Spinal cord (tissue), 9 donors: ENCODE measurements at regions not wholly inside any gene's neighbourhood (a gene's known extent, or its start where the extent isn't known, plus 50 kb on each side); places are given as distances from the start of the nearest gene placed in this dataset.

Source experiments
- DNase-seq, 6 donors: peaks; one replicate each; pipeline versions ENCODE4 v3.0.0 to v3.0.0-alpha.2; 2013 to 2015; ENCODE audit warnings: low spot score in 6 of 6, low read depth in 4 of 6
- H3K27ac ChIP-seq: one replicate; pipeline ENCODE4 v1.5.1; 2013; ENCODE audit warnings: low read depth, low read length, control low read depth
- H3K27me3 ChIP-seq: one replicate; pipeline ENCODE4 v1.6.1; 2013; ENCODE audit warnings: low read length; ENCODE audit not compliant: control insufficient read depth, insufficient read depth
- H3K36me3 ChIP-seq: one replicate; pipeline ENCODE4 v1.6.1; 2013; ENCODE audit warnings: low read length; ENCODE audit not compliant: control insufficient read depth, insufficient read depth
- H3K4me1 ChIP-seq: one replicate; pipeline ENCODE4 v1.6.1; 2013; ENCODE audit warnings: low read length; ENCODE audit not compliant: control insufficient read depth, insufficient read depth
- H3K4me3 ChIP-seq: one replicate; pipeline ENCODE4 v1.5.1; 2013; ENCODE audit warnings: low read depth, low read length, control low read depth
- H3K9me3 ChIP-seq: one replicate; pipeline ENCODE4 v1.6.1; 2013; ENCODE audit warnings: low read length; ENCODE audit not compliant: control insufficient read depth, insufficient read depth
- WGBS: methylation state at CpG from one replicate; pipeline ENCODE4 v1.1.5; 2013; ENCODE audit warnings: missing lambda C conversion rate; ENCODE audit not compliant: insufficient coverage; 5-methylcytosine and 5-hydroxymethylcytosine counted together
- donor health status: healthy.

- Histone ChIP-seq H3K27me3 (no peaks in the 10 kb centered on the region), H3K27ac (no peak overlapping the region), H3K9me3 (no peaks in the 10 kb centered on the region), H3K36me3 (no peaks in the 10 kb centered on the region), H3K4me3 (no peak overlapping the region), H3K4me1 (no peaks in the 10 kb centered on the region)
- DNase-seq: peak in 2 of 6 donors; percentile 36 to 66
- 31% methylated on average over 3 of the region's 3 CpGs for WGBS
Observed at GRCh38 chr2:111694700-111695101, 189.3 kb downstream of the ANAPC1 start.

GRCh38 chr2:111695441-111696007 is 188.5 kb downstream of the ANAPC1 start:
- no peak overlapping the region for H3K27ac ChIP-seq
- DNase-seq: no peak
- 72% methylated on average over 5 of the region's 8 CpGs for WGBS
- H3K4me3 ChIP-seq: no peak overlapping the region
- H3K4me1 ChIP-seq: no peaks in the 10 kb centered on the region
- no peaks in the 10 kb centered on the region for H3K9me3 ChIP-seq
- no peaks in the 10 kb centered on the region for H3K27me3 ChIP-seq
- no peaks in the 10 kb centered on the region for H3K36me3 ChIP-seq

- Histone ChIP-seq H3K4me1 (no peaks in the 10 kb centered on the region), H3K27me3 (no peaks in the 10 kb centered on the region), H3K36me3 (no peaks in the 10 kb centered on the region), H3K9me3 (no peaks in the 10 kb centered on the region), H3K4me3 (no peak overlapping the region), H3K27ac (no peak overlapping the region)
- DNase-seq: no peak
- 98% methylated on average over 3 of the region's 3 CpGs for WGBS
Observed at GRCh38 chr2:111696226-111696625, 187.8 kb downstream of the ANAPC1 start.

- peaks cover 7% of the 10 kb centered on the region for H3K4me1 ChIP-seq
- H3K27ac ChIP-seq: no peak overlapping the region
- no CpG with 5 or more reads among the region's 8 CpGs for WGBS
- no peak overlapping the region for H3K4me3 ChIP-seq
- H3K36me3 ChIP-seq: no peaks in the 10 kb centered on the region
- H3K9me3 ChIP-seq: no peaks in the 10 kb centered on the region
- H3K27me3 ChIP-seq: no peaks in the 10 kb centered on the region
- DNase-seq: no peak
Observed at GRCh38 chr2:111697560-111697959, 186.4 kb downstream of the ANAPC1 start.

- H3K4me3 ChIP-seq: no peak overlapping the region
- H3K9me3 ChIP-seq: no peaks in the 10 kb centered on the region
- peaks cover 7% of the 10 kb centered on the region for H3K4me1 ChIP-seq
- no peak overlapping the region for H3K27ac ChIP-seq
- 17% methylated on average over 1 of the region's 4 CpGs for WGBS
- no peaks in the 10 kb centered on the region for H3K36me3 ChIP-seq
- DNase-seq: no peak
- no peaks in the 10 kb centered on the region for H3K27me3 ChIP-seq
Observed at GRCh38 chr2:111698089-111698488, 185.9 kb downstream of the ANAPC1 start.

- Histone ChIP-seq H3K27ac (no peak overlapping the region), H3K9me3 (no peaks in the 10 kb centered on the region), H3K27me3 (no peaks in the 10 kb centered on the region), H3K36me3 (no peaks in the 10 kb centered on the region), H3K4me1 (peaks cover 7% of the 10 kb centered on the region), H3K4me3 (no peak overlapping the region)
- 70% methylated on average over 13 of the region's 13 CpGs for WGBS
- DNase-seq: peak in 3 of 6 donors; percentile 29 to 82 (median 69)
Observed at GRCh38 chr2:111698743-111699554, 185.0 kb downstream of the ANAPC1 start.

GRCh38 chr2:111701266-111701665 is 182.7 kb downstream of the ANAPC1 start:
- Histone ChIP-seq H3K36me3 (no peaks in the 10 kb centered on the region), H3K4me1 (peaks cover 19% of the 10 kb centered on the region), H3K27ac (no peak overlapping the region), H3K9me3 (no peaks in the 10 kb centered on the region), H3K27me3 (no peaks in the 10 kb centered on the region), H3K4me3 (no peak overlapping the region)
- 91% methylated on average over 4 of the region's 4 CpGs for WGBS
- no peak for DNase-seq

- no peaks in the 10 kb centered on the region for H3K36me3 ChIP-seq
- H3K27ac ChIP-seq: no peak overlapping the region
- H3K9me3 ChIP-seq: no peaks in the 10 kb centered on the region
- DNase-seq: no peak
- WGBS: 95% methylated on average over 6 of the region's 8 CpGs
- no peak overlapping the region for H3K4me3 ChIP-seq
- no peaks in the 10 kb centered on the region for H3K27me3 ChIP-seq
- H3K4me1 ChIP-seq: peaks cover 21% of the 10 kb centered on the region
Observed at GRCh38 chr2:111701798-111702118, 182.2 kb downstream of the ANAPC1 start.

- H3K4me1 ChIP-seq: peaks cover 21% of the 10 kb centered on the region
- 50% methylated on average over 10 of the region's 14 CpGs for WGBS
Observed at GRCh38 chr2:111702119-111702803, 181.7 kb downstream of the ANAPC1 start.

More at GRCh38 chr2:111702119-111702803, 181.7 kb downstream of the ANAPC1 start:
- no peak overlapping the region for H3K27ac ChIP-seq
- no peak overlapping the region for H3K4me3 ChIP-seq
- no peaks in the 10 kb centered on the region for H3K36me3 ChIP-seq
- H3K27me3 ChIP-seq: no peaks in the 10 kb centered on the region
- H3K9me3 ChIP-seq: no peaks in the 10 kb centered on the region
- peak in 1 of 6 donors; percentile 6 for DNase-seq
